PC-3 (cell line): ENCODE measurements at regions not wholly inside any gene's neighbourhood (a gene's known extent, or its start where the extent isn't known, plus 50 kb on each side); places are given as distances from the start of the nearest gene placed in this dataset.

ENCODE experiments used
- CTCF ChIP-seq: fragments of 300-600 bp; sonication (generic); conservative IDR thresholded peaks from 2 replicates; pipeline ENCODE4 v1.5.1; 2017; ENCODE audit warnings: antibody characterized with exemption, low read depth, mild to moderate bottlenecking, low read length
- EZH2 ChIP-seq: fragments of 300-600 bp; sonication (generic); IDR thresholded peaks from one replicate; pipeline ENCODE4 v1.6.1; 2017; ENCODE audit warnings: antibody characterized with exemption, mild to moderate bottlenecking, low read length; ENCODE audit not compliant: unreplicated experiment
- EZH2phosphoT487 ChIP-seq: fragments of 300-600 bp; sonication (generic); IDR thresholded peaks from 2 replicates; pipeline ENCODE4 v1.6.1; 2018; ENCODE audit warnings: mild to moderate bottlenecking, antibody characterized with exemption, low read length, borderline replicate concordance

- no peak for TF ChIP-seq CTCF
- no peak for TF ChIP-seq EZH2
- TF ChIP-seq EZH2phosphoT487, result no peak
These were observed 794.5 kb upstream of the IGFBP3 start for GRCh38 chr7:46715579-46715978.
